ENCODE measurements at regions not wholly inside any gene's neighbourhood (a gene's known extent, or its start where the extent isn't known, plus 50 kb on each side); places are given as distances from the start of the nearest gene placed in this dataset.
"Not testable (repeated sequence)": the region's sequence is repeated elsewhere in the genome, so short reads cannot be mapped to it uniquely, and the experiment has no call there.

- intact Hi-C loops (cut with DNase I), result no loop called here
- TF ChIP-seq CTCF (IDR thresholded peaks at IDR 0.05), result no peak
- no peak for TF ChIP-seq EP300 (IDR thresholded peaks at IDR 0.05)
- TF ChIP-seq POLR2A (IDR thresholded peaks at IDR 0.05), result no peak
- no peak for DNase-seq
- H3K4me3 ChIP-seq, result no peak overlapping the region
- no peak overlapping the region for H3K27ac ChIP-seq
- peaks cover 0 to 14% (median 0%) of the 10 kb centered on the region in 3 donors for H3K27me3 ChIP-seq
- 28 to 59% methylated on average over 2 of the region's 2 CpGs for WGBS, 2 donors
- H3K36me3 ChIP-seq, result no peaks in the 10 kb centered on the region
- H3K4me1 ChIP-seq, result no peaks in the 10 kb centered on the region
- H3K9me3 ChIP-seq, result no peaks in the 10 kb centered on the region
These were observed 128.5 kb downstream of the TBX3 start for GRCh38 chr12:114555451-114555850.

- Histone ChIP-seq H3K27ac (no peak overlapping the region), H3K4me3 (no peak overlapping the region), H3K4me1 (no peaks in the 10 kb centered on the region), H3K27me3 (no peaks in the 10 kb centered on the region), H3K36me3 (no peaks in the 10 kb centered on the region), H3K9me3 (no peaks in the 10 kb centered on the region)
- intact Hi-C loops (cut with DNase I), result no loop called here
- WGBS, 2 donors, result 78 to 79% methylated on average over 1 of the region's 1 CpG
- DNase-seq, result no peak
- TF ChIP-seq EP300 (IDR thresholded peaks at IDR 0.05) (no peak), POLR2AphosphoS5 (IDR thresholded peaks at IDR 0.05) (no peak), POLR2A (IDR thresholded peaks at IDR 0.05) (no peak), CTCF (IDR thresholded peaks at IDR 0.05) (no peak)
These were observed 136.3 kb downstream of the TBX3 start for GRCh38 chr12:114547636-114548035.

DNA sequence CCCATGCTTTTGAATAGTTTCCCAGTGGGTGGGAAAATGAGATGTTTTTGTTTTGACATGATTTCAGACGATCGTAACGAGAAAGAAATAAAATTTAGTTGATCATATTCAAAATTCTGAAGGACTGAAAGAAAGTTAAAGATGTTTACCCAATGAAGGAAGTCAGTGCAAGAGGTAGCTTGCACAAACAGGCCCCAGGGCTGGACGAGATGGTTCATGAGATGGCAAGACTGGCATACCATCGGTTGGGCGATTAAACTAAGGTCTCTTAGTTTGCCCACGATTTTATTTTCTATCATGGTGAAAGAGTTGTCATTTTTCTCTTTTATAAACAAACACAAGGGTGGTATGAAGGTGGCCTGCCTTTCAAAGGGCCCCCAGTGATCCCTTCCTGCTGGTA lies 124.5 kb upstream of the TBX5 start:
- DNase-seq, result no peak
- WGBS, 2 donors, result 62 to 70% methylated on average over 7 of the region's 7 CpGs
- no peak overlapping the region for H3K4me3 ChIP-seq
- TF ChIP-seq POLR2AphosphoS5 (IDR thresholded peaks at IDR 0.05), result no peak
- H3K36me3 ChIP-seq, result no peaks in the 10 kb centered on the region
- H3K27me3 ChIP-seq, result peaks cover 0 to 15% (median 0%) of the 10 kb centered on the region in 3 donors
- intact Hi-C loops (cut with DNase I), result no loop called here
- no peak overlapping the region for H3K27ac ChIP-seq
- no peaks in the 10 kb centered on the region for H3K9me3 ChIP-seq
- H3K4me1 ChIP-seq, result no peaks in the 10 kb centered on the region

DNA sequence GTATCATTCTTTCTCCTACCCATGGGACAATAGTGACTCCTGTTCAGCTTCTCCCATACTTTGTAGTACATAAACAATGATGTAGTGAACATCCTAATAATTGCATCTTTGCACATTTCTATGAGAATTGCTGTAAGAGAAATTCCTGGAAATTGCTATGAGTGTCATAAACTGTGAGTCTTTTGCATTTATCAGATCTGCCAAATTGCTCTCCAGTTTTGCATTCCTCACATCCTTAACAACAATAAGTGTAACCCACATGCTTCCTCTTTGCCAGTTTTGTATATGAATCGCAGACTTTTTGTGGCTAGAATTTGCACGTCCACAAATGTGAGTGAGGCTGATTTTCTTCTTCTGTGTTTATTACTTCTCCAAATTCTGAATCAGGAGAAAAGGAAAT lies 124.0 kb upstream of the TBX5 start:
- Histone ChIP-seq H3K36me3 (no peaks in the 10 kb centered on the region), H3K4me3 (no peak overlapping the region), H3K9me3 (no peaks in the 10 kb centered on the region), H3K27ac (no peak overlapping the region), H3K4me1 (no peaks in the 10 kb centered on the region), H3K27me3 (peaks cover 0 to 15% (median 0%) of the 10 kb centered on the region in 3 donors)
- no peak for DNase-seq
- WGBS, 2 donors, result 49 to 73% methylated on average over 2 of the region's 2 CpGs
- no peak for TF ChIP-seq EP300 (IDR thresholded peaks at IDR 0.05)
- TF ChIP-seq CTCF (IDR thresholded peaks at IDR 0.05), result no peak
- no peak for TF ChIP-seq POLR2A (IDR thresholded peaks at IDR 0.05)
- no peak for TF ChIP-seq POLR2AphosphoS5 (IDR thresholded peaks at IDR 0.05)
- intact Hi-C loops (cut with DNase I), result no loop called here

- Histone ChIP-seq H3K27ac (no peak overlapping the region), H3K4me1 (no peaks in the 10 kb centered on the region), H3K27me3 (peaks cover 0 to 15% (median 0%) of the 10 kb centered on the region in 3 donors), H3K9me3 (no peaks in the 10 kb centered on the region), H3K36me3 (no peaks in the 10 kb centered on the region), H3K4me3 (no peak overlapping the region)
- 49 to 64% methylated on average over 3 of the region's 3 CpGs for WGBS, 2 donors
- TF ChIP-seq POLR2A (IDR thresholded peaks at IDR 0.05) (no peak), POLR2AphosphoS5 (IDR thresholded peaks at IDR 0.05) (no peak), EP300 (IDR thresholded peaks at IDR 0.05) (no peak), CTCF (IDR thresholded peaks at IDR 0.05) (no peak)
- no peak for DNase-seq
- intact Hi-C loops (cut with DNase I), result no loop called here
These were observed 122.8 kb upstream of the TBX5 start for GRCh38 chr12:114528766-114529165.

GRCh38 chr12:114521160-114521559 lies 115.2 kb upstream of the TBX5 start:
- 79 to 85% methylated on average over 2 of the region's 2 CpGs for WGBS, 2 donors
- intact Hi-C loops (cut with DNase I), result not testable (repeated sequence)

More at GRCh38 chr12:114521160-114521559, 115.2 kb upstream of the TBX5 start:
- H3K4me1 ChIP-seq, H3K4me3 ChIP-seq, H3K9me3 ChIP-seq, DNase-seq, H3K27ac ChIP-seq, H3K36me3 ChIP-seq: not testable (repeated sequence)
- H3K27me3 ChIP-seq, result peaks cover 0 to 31% (median 0%) of the 10 kb centered on the region in 3 donors
